Fibroblast of lung (primary cell): ENCODE measurements at regions not wholly inside any gene's neighbourhood (a gene's known extent, or its start where the extent isn't known, plus 50 kb on each side); places are given as distances from the start of the nearest gene placed in this dataset.

Source experiments
- CTCF ChIP-seq, 2 donors: IDR thresholded peaks in 1 of 2; conservative IDR thresholded peaks in 1 of 2; 1 replicate in 1 of 2; 2 replicates in 1 of 2; pipeline ENCODE4 v1.5.1; 2011 to 2012; ENCODE audit warnings: low read length in 2 of 2, control low read depth in 1 of 2, inconsistent platforms in 1 of 2, low read depth in 1 of 2, mild to moderate bottlenecking in 1 of 2
- EZH2 ChIP-seq: IDR thresholded peaks from 2 replicates; pipeline ENCODE4 v1.5.1; 2012; ENCODE audit warnings: low read length, control low read depth, mild to moderate bottlenecking; ENCODE audit errors: missing control alignments

GRCh38 chr10:43801140-43801539, 152.5 kb upstream of the ZNF32 start:
- TF ChIP-seq CTCF (conservative IDR thresholded peaks at IDR 0.05 in 1 of 2, IDR thresholded peaks at IDR 0.05 in 1 of 2; ENCODE audit: low read depth in 1 of 2, low read length in 2 of 2) (no peak), EZH2 (no peak)
